K562 (cell line): ENCODE measurements at regions not wholly inside any gene's neighbourhood (a gene's known extent, or its start where the extent isn't known, plus 50 kb on each side); places are given as distances from the start of the nearest gene placed in this dataset.

Experiments
- ATAC-seq: fragments of 200-7000 bp; cut with Tn5 transposase; 3 replicates; pipeline ENCODE4 v1.9.1; 2020; ENCODE audit warnings: moderate library complexity
- BruUV-seq: library from RNA; stranded (reverse); fragments of 400-500 nt; replicated peaks from 2 replicates; lab custom pipeline; 2021; lab: Mats Ljungman, UMichigan
- CTCF ChIA-PET: fragments of 300-600 bp; formaldehyde crosslinking; extraction: SDS; loops from one replicate; lab custom pipeline; 2021; ENCODE audit warnings: low intra/inter-chr PET ratio; lab: Yijun Ruan, JAX
- POLR2A ChIA-PET: fragments of 300-600, 350-650 bp; sonication (Branson Sonifier 250); formaldehyde crosslinking; extraction: SDS; loops from one replicate; lab custom pipeline; 2021; ENCODE audit warnings: antibody characterized with exemption, inconsistent platforms; lab: Yijun Ruan, JAX
- DNase-seq, 4 experiments: peaks; one replicate each; pipeline versions ENCODE4 v3.0.0 to v3.0.0-alpha.2; 2011 to 2018; ENCODE audit warnings: low spot score in 3 of 4, mixed read lengths in 3 of 4; ENCODE audit errors: extremely low read depth in 1 of 4
- FAIRE-seq: peaks from 2 replicates; lab custom pipeline; 2011; peaks lifted over from hg19 to GRCh38; lab: Jason Lieb, UNC
- H2AFZ ChIP-seq: 2 replicates; pipeline ENCODE4 v1.6.0; 2011; ENCODE audit warnings: low read depth, low read length, control low read depth, inconsistent platforms
- H3K27ac ChIP-seq: fragments of 200-600 bp; 3 replicates; pipeline ENCODE4 v1.8.0; 2011; ENCODE audit warnings: low read depth, mild to moderate bottlenecking, control low read depth, inconsistent platforms, low read length, moderate library complexity, mixed read lengths; ENCODE audit errors: extremely low read depth
- H3K27me3 ChIP-seq, 2 experiments: fragments of 300-600 bp in 1 of 2; 2 replicates in 1 of 2; 3 replicates in 1 of 2; pipeline versions ENCODE4 v1.6.0 to v1.8.0; 2011; ENCODE audit warnings: inconsistent platforms in 2 of 2, low read length in 2 of 2, mild to moderate bottlenecking in 1 of 2, mixed read lengths in 1 of 2, moderate library complexity in 1 of 2; ENCODE audit not compliant: control insufficient read depth in 2 of 2, insufficient read depth in 2 of 2
- H3K36me3 ChIP-seq: fragments of 300-600 bp; 3 replicates; pipeline ENCODE4 v1.8.0; 2011; ENCODE audit warnings: mild to moderate bottlenecking, low read length, inconsistent platforms; ENCODE audit not compliant: control insufficient read depth, insufficient read depth
- H3K4me1 ChIP-seq, 2 experiments: fragments of 200-600 bp in 1 of 2; replicated peaks in 1 of 2; 2 replicates in 1 of 2; 3 replicates in 1 of 2; pipeline versions ENCODE4 v1.5.1 to v1.8.0; 2011; ENCODE audit warnings: inconsistent platforms in 2 of 2, low read length in 2 of 2, mild to moderate bottlenecking in 1 of 2, mixed read lengths in 1 of 2, moderate library complexity in 1 of 2; ENCODE audit not compliant: control insufficient read depth in 2 of 2, insufficient read depth in 2 of 2
- H3K4me2 ChIP-seq: 2 replicates; pipeline ENCODE4 v1.6.1; 2011; ENCODE audit warnings: low read length, control low read depth, inconsistent platforms, mixed read lengths; ENCODE audit not compliant: insufficient read depth
- H3K4me3 ChIP-seq: fragments of 200-600 bp; sonication (generic), shearing (Covaris generic); 2 replicates; pipeline ENCODE4 v1.5.1; 2016; ENCODE audit warnings: control low read depth, inconsistent platforms
- H3K79me2 ChIP-seq: fragments of 200-600 bp; 3 replicates; pipeline ENCODE4 v1.8.0; 2011; ENCODE audit warnings: low read length, inconsistent platforms; ENCODE audit not compliant: control insufficient read depth, insufficient read depth
- H3K9ac ChIP-seq, 2 experiments: 2 replicates each; pipeline versions ENCODE4 v1.6.0 to v1.6.1; 2011; ENCODE audit warnings: low read depth in 2 of 2, low read length in 2 of 2, control low read depth in 1 of 2, inconsistent platforms in 1 of 2, mild to moderate bottlenecking in 1 of 2, mixed read lengths in 1 of 2; ENCODE audit not compliant: insufficient read depth in 1 of 2
- H3K9me1 ChIP-seq: one replicate; pipeline ENCODE4 v1.6.0; 2011; ENCODE audit warnings: inconsistent platforms, mild to moderate bottlenecking, low read length, moderate library complexity; ENCODE audit not compliant: control insufficient read depth, insufficient read depth
- H3K9me3 ChIP-seq: replicated peaks from 2 replicates; pipeline ENCODE4 v1.5.1; 2011; ENCODE audit warnings: low read depth, low read length, inconsistent platforms; ENCODE audit not compliant: control insufficient read depth, insufficient read depth
- H4K20me1 ChIP-seq: replicated peaks from 2 replicates; pipeline ENCODE4 v1.6.1; 2011; ENCODE audit warnings: low read length, inconsistent platforms, mixed read lengths; ENCODE audit not compliant: control insufficient read depth, insufficient read depth
- ARID2 ChIP-seq: fragments of 450-650 bp; IDR thresholded peaks from 2 replicates; pipeline ENCODE4 v1.6.1; 2017; ENCODE audit warnings: antibody characterized with exemption, mild to moderate bottlenecking
- BRF2 ChIP-seq: IDR thresholded peaks from 3 replicates; pipeline ENCODE4 v1.6.1; 2011; ENCODE audit warnings: borderline replicate concordance, mild to moderate bottlenecking; ENCODE audit not compliant: insufficient read length, insufficient read depth
- C11orf30 ChIP-seq: fragments of 450-650 bp; IDR thresholded peaks from 2 replicates; pipeline ENCODE4 v1.6.1; 2016; ENCODE audit warnings: low read depth, mild to moderate bottlenecking
- ETV1 ChIP-seq: fragments of 450-650 bp; conservative IDR thresholded peaks from 2 replicates; pipeline ENCODE4 v1.6.1; 2016; ENCODE audit warnings: missing genetic modification characterization, control low read depth, low read depth, missing compliant biosample characterization
- HEY1 ChIP-seq: fragments of 250-450 bp; sonication (Bioruptor Pico); IDR thresholded peaks from 2 replicates; pipeline ENCODE4 v1.5.0; 2020; ENCODE audit warnings: mild to moderate bottlenecking, moderate library complexity, borderline replicate concordance
- KAT2B ChIP-seq: IDR thresholded peaks from one replicate; pipeline ENCODE4 v1.6.1; 2012; ENCODE audit warnings: low read depth, mild to moderate bottlenecking, control low read depth, inconsistent platforms, low read length, moderate library complexity
- NCOA6 ChIP-seq: fragments of 450-650 bp; IDR thresholded peaks from 2 replicates; pipeline ENCODE4 v1.6.1; 2017; ENCODE audit warnings: mild to moderate bottlenecking
- NFYB ChIP-seq: IDR thresholded peaks from 2 replicates; pipeline ENCODE4 v1.6.1; 2011; ENCODE audit warnings: mild to moderate bottlenecking, moderate library complexity; ENCODE audit not compliant: insufficient read length; ENCODE audit errors: extremely low read depth
- POLR2AphosphoS5 ChIP-seq: IDR thresholded peaks from 2 replicates; pipeline ENCODE4 v1.6.1; 2011; ENCODE audit warnings: mild to moderate bottlenecking, low read depth, low read length, moderate library complexity; ENCODE audit not compliant: control insufficient read depth, insufficient read depth
- TRIM28 ChIP-seq: fragments of 450-650 bp; IDR thresholded peaks from 2 replicates; pipeline ENCODE4 v1.6.1; 2017
- YY1 ChIP-seq, 3 experiments: IDR thresholded peaks; 2 replicates each; pipeline ENCODE4 v1.6.1; 2011; ENCODE audit warnings: low read length in 2 of 3, mild to moderate bottlenecking in 2 of 3, moderate library complexity in 2 of 3, borderline replicate concordance in 1 of 3, control low read depth in 1 of 3, low read depth in 1 of 3; ENCODE audit not compliant: insufficient read depth in 3 of 3, insufficient replicate concordance in 2 of 3, control insufficient read depth in 1 of 3, insufficient read length in 1 of 3; ENCODE audit errors: extremely low read depth in 1 of 3
- ZFP30 ChIP-seq: fragments of 250-450 bp; sonication (Bioruptor Pico); IDR thresholded peaks from 2 replicates; pipeline ENCODE4 v1.8.0; 2022; ENCODE audit warnings: moderate library complexity, mild to moderate bottlenecking, inconsistent platforms, borderline replicate concordance
- ZNF133 ChIP-seq: fragments of 250-450 bp; sonication (Bioruptor Pico); IDR thresholded peaks from 2 replicates; pipeline ENCODE4 v1.4.0; 2020; ENCODE audit warnings: mild to moderate bottlenecking
- ZNF217 ChIP-seq: sonication (generic); formaldehyde crosslinking; IDR thresholded peaks from 2 replicates; pipeline ENCODE4 v1.8.0; 2022; ENCODE audit warnings: mild to moderate bottlenecking, missing genetic modification reagents
- ZNF280A ChIP-seq: fragments of 450-650 bp; IDR thresholded peaks from 2 replicates; pipeline ENCODE4 v1.6.1; 2018; ENCODE audit warnings: mild to moderate bottlenecking, low read depth; ENCODE audit not compliant: partially characterized antibody
- ZNF316 ChIP-seq: fragments of 450-650 bp; IDR thresholded peaks from 2 replicates; pipeline ENCODE4 v1.6.1; 2016
- ZNF41 ChIP-seq: fragments of 250-450 bp; sonication (Bioruptor Pico); conservative IDR thresholded peaks from 2 replicates; pipeline ENCODE4 v1.4.0; 2020; ENCODE audit warnings: mild to moderate bottlenecking
- whole genome bisulfite sequencing: fragments of 100-300 bp; shearing (Covaris generic); methylation state at CpG from one replicate; pipeline ENCODE4 v1.1.6; 2016; ENCODE audit warnings: low coverage, mixed read lengths; ENCODE audit not compliant: insufficient coverage; ENCODE audit errors: missing lambda C conversion rate; 5-methylcytosine and 5-hydroxymethylcytosine counted together
- in situ Hi-C: fragments of 300-500 bp; cut with MboI; formaldehyde crosslinking; loops from 4 replicates; pipeline ENCODE4 v1.15.0; 2018; ENCODE audit warnings: inconsistent platforms, mixed read lengths
- intact Hi-C: fragments of 100-400 bp; cut with micrococcal nuclease; formaldehyde crosslinking; loops from 2 replicates; pipeline ENCODE4 v1.14.2; 2022

GRCh38 chr6:14968056-14968637 lies 277.7 kb upstream of the JARID2 start:
- no peak overlapping the region for H2AFZ ChIP-seq
- ChIA-PET POLR2A (interaction anchor here (0.6 to 1.8 kb wide), 5 partner anchors 11 to 280 kb away, joined by 3 to 5 read pairs (median 4); no protein-coding TSS in a partner anchor), CTCF (no interaction called here)
- peak overlapping the region in 1 of 2 experiments; percentile 23; a peak in 1 of 4 replicates for H3K9ac ChIP-seq
- BruUV-seq = no TSS peak
- no peak for DNase-seq
- no peaks in the 10 kb centered on the region for H3K36me3 ChIP-seq
- FAIRE-seq = no peak
- no peak overlapping the region for H3K4me2 ChIP-seq
- no peak overlapping the region for H3K4me3 ChIP-seq
- no peak overlapping the region for H3K27ac ChIP-seq
- no peaks in the 10 kb centered on the region for H3K9me3 ChIP-seq
- H3K79me2 ChIP-seq = no peaks in the 10 kb centered on the region
- ATAC-seq = no peak
- peaks cover 5 to 23% of the 10 kb centered on the region in 2 experiments; a peak in 3 of 5 replicates for H3K4me1 ChIP-seq
- in situ Hi-C loops (no loop called here), intact Hi-C loops (no loop called here)
- no peaks in the 10 kb centered on the region for H3K27me3 ChIP-seq
- H3K9me1 ChIP-seq = no peaks in the 10 kb centered on the region
- no peaks in the 10 kb centered on the region for H4K20me1 ChIP-seq
- WGBS = 89% methylated on average over 2 of the region's 2 CpGs
- TF ChIP-seq POLR2AphosphoS5 (no peak), ARID2 (no peak), YY1 (IDR thresholded peaks at IDR 0.05; ENCODE audit: borderline replicate concordance in 1 of 3, control insufficient read depth in 1 of 3, extremely low read depth in 1 of 3, insufficient read depth in 3 of 3, insufficient read length in 1 of 3, insufficient replicate concordance in 2 of 3, low read depth in 1 of 3, low read length in 2 of 3) (no peak), HEY1 (CRISPR knock-in tag) (no peak), ZNF217 (no peak), ZNF133 (no peak), ETV1 (tag) (no peak), ZFP30 (no peak), TRIM28 (no peak), KAT2B (no peak), ZNF316 (peak; percentile 42), BRF2 (no peak), NFYB (no peak), ZNF280A (no peak), C11orf30 (peak; percentile 47), NCOA6 (no peak), ZNF41 (CRISPR knock-in tag) (no peak)
